Gastroesophageal sphincter (tissue), 3 donors: ENCODE measurements at regions not wholly inside any gene's neighbourhood (a gene's known extent, or its start where the extent isn't known, plus 50 kb on each side); places are given as distances from the start of the nearest gene placed in this dataset.

Experiments used
- CTCF ChIP-seq, 4 experiments: fragments of 200-600 bp in 2 of 4; fragments of 450-650 bp in 2 of 4; sonication (generic) in 1 of 4; IDR thresholded peaks; one replicate each; pipeline ENCODE4 v1.5.1; 2017 to 2019; ENCODE audit warnings: antibody characterized with exemption in 4 of 4, mild to moderate bottlenecking in 2 of 4, moderate library complexity in 2 of 4
- EP300 ChIP-seq: sonication (generic); formaldehyde crosslinking; IDR thresholded peaks from one replicate; pipeline ENCODE4 v1.6.1; 2017; ENCODE audit warnings: antibody characterized with exemption, mild to moderate bottlenecking
- POLR2A ChIP-seq, 2 donors: fragments of 450-650 bp; IDR thresholded peaks; one replicate each; pipeline ENCODE4 v1.6.1; 2017; ENCODE audit warnings: antibody characterized with exemption in 2 of 2, mild to moderate bottlenecking in 2 of 2, moderate library complexity in 1 of 2
- POLR2AphosphoS5 ChIP-seq: sonication (generic); formaldehyde crosslinking; IDR thresholded peaks from one replicate; pipeline ENCODE4 v1.6.1; 2017; ENCODE audit warnings: antibody characterized with exemption

GRCh38 chr9:75408391-75408790 lies 320.1 kb downstream of the OSTF1 start:
- TF ChIP-seq EP300 (no peak), CTCF (IDR thresholded peaks at IDR 0.05) (no peak), POLR2A (IDR thresholded peaks at IDR 0.05) (no peak), POLR2AphosphoS5 (no peak)
